Stimulated activated CD8-positive, alpha-beta memory T cell treated with anti-CD3 and anti-CD28 coated beads, Interleukin-7, amount 100 ng/mL, for 48 hours (primary cell): ENCODE measurements at regions not wholly inside any gene's neighbourhood (a gene's known extent, or its start where the extent isn't known, plus 50 kb on each side); places are given as distances from the start of the nearest gene placed in this dataset.
"Not testable (repeated sequence)": the region's sequence is repeated elsewhere in the genome, so short reads cannot be mapped to it uniquely, and the experiment has no call there.

ENCODE experiments used
- DNase-seq, 2 donors: peaks; one replicate each; pipeline ENCODE4 v3.0.0-alpha.2; 2020; ENCODE audit warnings: low read depth in 1 of 2; ENCODE audit errors: extremely low read depth in 1 of 2

- no peak for DNase-seq
These were observed 101.6 kb upstream of the ITPRID2 start for GRCh38 chr2:181789827-181790448.

GRCh38 chr2:181790716-181791649 is 100.5 kb upstream of the ITPRID2 start:
- DNase-seq = peak in 1 of 2 donors; percentile 40

- DNase-seq = no peak
These were observed 98.6 kb upstream of the ITPRID2 start for GRCh38 chr2:181792906-181793305.

GRCh38 chr2:181798022-181798421 is 93.5 kb upstream of the ITPRID2 start:
- DNase-seq = no peak

- not testable (repeated sequence) for DNase-seq
These were observed 89.2 kb upstream of the ITPRID2 start for GRCh38 chr2:181802300-181802699.

GRCh38 chr2:181803903-181804799 is 87.4 kb upstream of the ITPRID2 start:
- DNase-seq = not testable (repeated sequence)

- DNase-seq = no peak
These were observed 86.1 kb upstream of the ITPRID2 start for GRCh38 chr2:181805228-181806038.

- no peak for DNase-seq
These were observed 85.5 kb upstream of the ITPRID2 start for GRCh38 chr2:181806039-181806392.

- DNase-seq = no peak
These were observed 84.0 kb upstream of the ITPRID2 start for GRCh38 chr2:181807526-181807925.

- no peak for DNase-seq
These were observed 80.5 kb upstream of the ITPRID2 start for GRCh38 chr2:181810823-181811695.

GRCh38 chr2:181812106-181812743 is 79.3 kb upstream of the ITPRID2 start:
- DNase-seq = no peak

GRCh38 chr2:181814057-181814491 is 77.5 kb upstream of the ITPRID2 start:
- no peak for DNase-seq

- DNase-seq = no peak
These were observed 74.0 kb upstream of the ITPRID2 start for GRCh38 chr2:181817509-181817908.

- no peak for DNase-seq
These were observed 73.4 kb upstream of the ITPRID2 start for GRCh38 chr2:181818058-181818680.

- DNase-seq = no peak
These were observed 72.7 kb upstream of the ITPRID2 start for GRCh38 chr2:181818840-181819239.

GRCh38 chr2:181821049-181821448 is 70.5 kb upstream of the ITPRID2 start:
- no peak for DNase-seq

- DNase-seq = no peak
These were observed 69.4 kb upstream of the ITPRID2 start for GRCh38 chr2:181822097-181822496.

- no peak for DNase-seq
These were observed 68.1 kb upstream of the ITPRID2 start for GRCh38 chr2:181823405-181823804.
